Erythroblast (primary cell): ENCODE measurements at regions not wholly inside any gene's neighbourhood (a gene's known extent, or its start where the extent isn't known, plus 50 kb on each side); places are given as distances from the start of the nearest gene placed in this dataset.

Experiments used
- GATA1 ChIP-seq: IDR thresholded peaks from 2 replicates; pipeline ENCODE4 v1.6.1; 2011; ENCODE audit warnings: low read depth, mild to moderate bottlenecking, control low read depth, low read length, moderate library complexity
- POLR2A ChIP-seq: IDR thresholded peaks from 2 replicates; pipeline ENCODE4 v1.6.1; 2011; ENCODE audit warnings: mild to moderate bottlenecking, low read length

DNA sequence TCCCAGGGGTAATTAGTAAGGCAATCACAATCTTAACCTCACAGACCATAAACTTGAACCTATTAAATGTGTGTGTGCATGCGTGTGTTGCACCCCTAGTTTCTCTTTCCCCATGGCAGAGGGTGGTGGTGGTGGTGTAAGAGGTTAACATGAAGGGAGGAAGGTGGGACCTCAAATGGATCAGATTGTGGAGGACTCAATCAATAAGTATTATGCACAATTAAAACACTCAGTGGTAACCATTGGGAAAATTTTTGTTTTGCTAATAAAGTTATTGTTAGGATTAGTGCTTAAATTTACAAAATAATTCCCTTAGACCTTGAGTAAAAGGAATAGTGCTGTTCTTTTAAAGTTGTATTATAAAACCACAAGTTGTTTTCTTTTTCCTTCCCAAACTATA is 283.0 kb downstream of the OLFM3 start:
- TF ChIP-seq POLR2A: no peak
- no peak for TF ChIP-seq GATA1
